H9 (cell line): ENCODE measurements at regions not wholly inside any gene's neighbourhood (a gene's known extent, or its start where the extent isn't known, plus 50 kb on each side); places are given as distances from the start of the nearest gene placed in this dataset.
A peak's percentile ranks its signal among the peaks of the same experiment; 100 is the strongest.

Source experiments
- DNase-seq: peaks from one replicate; pipeline ENCODE4 v3.0.0-alpha.2; 2017
- H2AFZ ChIP-seq: one replicate; pipeline ENCODE4 v1.6.1; 2013; ENCODE audit warnings: mild to moderate bottlenecking, low read length, control low read depth, moderate library complexity
- H2AK5ac ChIP-seq: 2 replicates; pipeline ENCODE4 v1.6.1; 2013; ENCODE audit warnings: low read length, control low read depth, mixed read lengths; ENCODE audit not compliant: insufficient read length
- H2BK120ac ChIP-seq: one replicate; pipeline ENCODE4 v1.6.1; 2013; ENCODE audit warnings: low read depth, mild to moderate bottlenecking, low read length, control low read depth, inconsistent platforms; ENCODE audit not compliant: poor library complexity, severe bottlenecking
- H2BK12ac ChIP-seq: 2 replicates; pipeline ENCODE4 v1.6.1; 2013; ENCODE audit warnings: low read length, control low read depth, mixed read lengths, low read depth; ENCODE audit not compliant: insufficient read length
- H2BK15ac ChIP-seq: 2 replicates; pipeline ENCODE4 v1.6.1; 2013; ENCODE audit warnings: low read depth, low read length, control low read depth
- H2BK20ac ChIP-seq: one replicate; pipeline ENCODE4 v1.6.1; 2013; ENCODE audit warnings: low read depth, mild to moderate bottlenecking, low read length, control low read depth, inconsistent platforms; ENCODE audit not compliant: poor library complexity, severe bottlenecking
- H2BK5ac ChIP-seq: 2 replicates; pipeline ENCODE4 v1.6.1; 2013; ENCODE audit warnings: low read length, control low read depth, mixed read lengths; ENCODE audit not compliant: insufficient read length
- H3K14ac ChIP-seq: 2 replicates; pipeline ENCODE4 v1.6.1; 2013; ENCODE audit warnings: low read length, control low read depth; ENCODE audit not compliant: insufficient read depth
- H3K18ac ChIP-seq: 2 replicates; pipeline ENCODE4 v1.6.1; 2013; ENCODE audit warnings: low read depth, mild to moderate bottlenecking, mixed read lengths, low read length, control low read depth; ENCODE audit not compliant: insufficient read length
- H3K23ac ChIP-seq: 2 replicates; pipeline ENCODE4 v1.6.1; 2013; ENCODE audit warnings: low read length, control low read depth, mixed read lengths, low read depth; ENCODE audit not compliant: insufficient read length
- H3K23me2 ChIP-seq: 2 replicates; pipeline ENCODE4 v1.6.1; 2013; ENCODE audit warnings: low read depth, mild to moderate bottlenecking, mixed read lengths, low read length, control low read depth; ENCODE audit not compliant: insufficient read length, poor library complexity, severe bottlenecking
- H3K27ac ChIP-seq: 2 replicates; pipeline ENCODE4 v1.5.1; 2013; ENCODE audit warnings: low read length, control low read depth, mixed read lengths, low read depth; ENCODE audit not compliant: insufficient read length
- H3K27me3 ChIP-seq: 2 replicates; pipeline ENCODE4 v1.6.1; 2013; ENCODE audit warnings: low read length, control low read depth, inconsistent platforms; ENCODE audit not compliant: insufficient read depth
- H3K4ac ChIP-seq: 2 replicates; pipeline ENCODE4 v1.6.1; 2013; ENCODE audit warnings: low read depth, mild to moderate bottlenecking, control low read depth, inconsistent platforms, low read length, moderate library complexity
- H3K4me1 ChIP-seq: 2 replicates; pipeline ENCODE4 v1.6.1; 2013; ENCODE audit warnings: low read length, control low read depth, inconsistent platforms; ENCODE audit not compliant: insufficient read depth
- H3K4me2 ChIP-seq: 2 replicates; pipeline ENCODE4 v1.6.1; 2013; ENCODE audit warnings: low read length, control low read depth, mixed read lengths; ENCODE audit not compliant: insufficient read length, insufficient read depth
- H3K56ac ChIP-seq: 2 replicates; pipeline ENCODE4 v1.6.1; 2013; ENCODE audit warnings: low read depth, mild to moderate bottlenecking, mixed read lengths, low read length, control low read depth; ENCODE audit not compliant: insufficient read length
- H3K79me1 ChIP-seq: 2 replicates; pipeline ENCODE4 v1.6.1; 2013; ENCODE audit warnings: low read depth, mild to moderate bottlenecking, moderate library complexity, low read length, control low read depth, inconsistent platforms; ENCODE audit not compliant: insufficient read depth, poor library complexity, severe bottlenecking
- H3K79me2 ChIP-seq: 2 replicates; pipeline ENCODE4 v1.6.1; 2013; ENCODE audit warnings: low read length, control low read depth, inconsistent platforms; ENCODE audit not compliant: insufficient read depth
- H3K9ac ChIP-seq: 2 replicates; pipeline ENCODE4 v1.6.1; 2013; ENCODE audit warnings: low read length, control low read depth, mixed read lengths; ENCODE audit not compliant: insufficient read length; ENCODE audit errors: extremely low read depth
- H3K9me3 ChIP-seq: one replicate; pipeline ENCODE4 v1.6.1; 2013; ENCODE audit warnings: low read depth, low read length, inconsistent platforms; ENCODE audit not compliant: control insufficient read depth
- H3T11ph ChIP-seq: one replicate; pipeline ENCODE4 v1.6.1; 2013; ENCODE audit warnings: mild to moderate bottlenecking, low read length, control low read depth, inconsistent platforms
- H4K20me1 ChIP-seq: one replicate; pipeline ENCODE4 v1.6.1; 2013; ENCODE audit not compliant: control insufficient read depth, insufficient read length, insufficient read depth
- H4K5ac ChIP-seq: 2 replicates; pipeline ENCODE4 v1.6.1; 2013; ENCODE audit warnings: low read depth, mild to moderate bottlenecking, mixed read lengths, low read length, control low read depth; ENCODE audit not compliant: insufficient read length
- H4K8ac ChIP-seq: replicated peaks from 2 replicates; pipeline ENCODE4 v1.6.1; 2013; ENCODE audit warnings: low read length, control low read depth, mixed read lengths, low read depth; ENCODE audit not compliant: insufficient read length
- H4K91ac ChIP-seq: 2 replicates; pipeline ENCODE4 v1.6.1; 2013; ENCODE audit warnings: low read depth, mild to moderate bottlenecking, moderate library complexity, mixed read lengths, low read length, control low read depth; ENCODE audit not compliant: insufficient read length
- H3K27ac Mint-ChIP-seq, 3 experiments: 2 replicates in 2 of 3; 3 replicates in 1 of 3; pipeline ENCODE4 v1.8.0; 2020 to 2021; ENCODE audit warnings: mixed read lengths in 3 of 3, mild to moderate bottlenecking in 1 of 3, moderate library complexity in 1 of 3
- H3K27me3 Mint-ChIP-seq: 2 replicates; pipeline ENCODE4 v1.8.0; 2021; ENCODE audit warnings: low read depth, mild to moderate bottlenecking, moderate library complexity, mixed read lengths
- H3K36me3 Mint-ChIP-seq, 3 experiments: 2 replicates in 2 of 3; 3 replicates in 1 of 3; pipeline ENCODE4 v1.8.0; 2020 to 2021; ENCODE audit warnings: low read depth in 3 of 3, mixed read lengths in 3 of 3; ENCODE audit not compliant: insufficient read depth in 1 of 3
- H3K4me1 Mint-ChIP-seq, 2 experiments: 2 replicates each; pipeline ENCODE4 v1.8.0; 2020; ENCODE audit warnings: mixed read lengths in 2 of 2
- H3K4me3 Mint-ChIP-seq, 2 experiments: 2 replicates in 1 of 2; 3 replicates in 1 of 2; pipeline ENCODE4 v1.8.0; 2020 to 2021; ENCODE audit warnings: mild to moderate bottlenecking in 2 of 2, mixed read lengths in 2 of 2, moderate library complexity in 1 of 2
- H3K9me3 Mint-ChIP-seq, 2 experiments: 2 replicates in 1 of 2; 3 replicates in 1 of 2; pipeline ENCODE4 v1.8.0; 2020; ENCODE audit warnings: mild to moderate bottlenecking in 2 of 2, mixed read lengths in 2 of 2, moderate library complexity in 1 of 2
- WGBS: extraction: QIAGEN DNeasy Blood & Tissue Kit; methylation state at CpG from one replicate; pipeline ENCODE4 v1.1.7; 2013; ENCODE audit warnings: missing lambda C conversion rate, low lambda C conversion rate, mixed read lengths; ENCODE audit not compliant: insufficient read length; ENCODE audit errors: extremely low coverage; 5-methylcytosine and 5-hydroxymethylcytosine counted together
- TF ChIP-seq, protein P1 (sequence below): fragments of 200-600 bp; sonication (generic); conservative IDR thresholded peaks from 3 replicates; pipeline ENCODE4 v1.8.0; 2021; ENCODE audit warnings: antibody characterized with exemption, mild to moderate bottlenecking

GRCh38 chr14:101407328-101407727 lies 154.0 kb upstream of the DIO3 start:
- Histone ChIP-seq H3K27ac (no peak overlapping the region), H2BK120ac (no peak overlapping the region), H4K91ac (no peak overlapping the region), H3K4me1 (no peaks in the 10 kb centered on the region), H2BK20ac (no peak overlapping the region), H3K79me1 (no peaks in the 10 kb centered on the region), H3K56ac (no peak overlapping the region), H4K20me1 (no peaks in the 10 kb centered on the region), H3K4ac (no peak overlapping the region), H3K9ac (no peak overlapping the region), H3K4me2 (no peak overlapping the region), H3T11ph (no peak overlapping the region), H3K9me3 (no peaks in the 10 kb centered on the region), H3K23me2 (no peaks in the 10 kb centered on the region), H3K14ac (no peak overlapping the region), H2BK15ac (no peak overlapping the region), H2AK5ac (no peak overlapping the region), H2AFZ (no peak overlapping the region), H2BK5ac (no peak overlapping the region), H3K79me2 (no peaks in the 10 kb centered on the region), H2BK12ac (no peak overlapping the region), H3K27me3 (no peaks in the 10 kb centered on the region), H3K23ac (no peak overlapping the region), H3K18ac (no peak overlapping the region), H4K8ac (no peak overlapping the region), H4K5ac (no peak overlapping the region)
- no peak overlapping the region for H3K4me3 Mint-ChIP-seq
- no CpG with 5 or more reads among the region's 8 CpGs for WGBS
- peaks cover 26 to 29% of the 10 kb centered on the region in 2 experiments for H3K4me1 Mint-ChIP-seq
- H3K36me3 Mint-ChIP-seq = no peaks in the 10 kb centered on the region
- H3K27me3 Mint-ChIP-seq = peaks cover 17% of the 10 kb centered on the region
- TF ChIP-seq, protein P1, sequence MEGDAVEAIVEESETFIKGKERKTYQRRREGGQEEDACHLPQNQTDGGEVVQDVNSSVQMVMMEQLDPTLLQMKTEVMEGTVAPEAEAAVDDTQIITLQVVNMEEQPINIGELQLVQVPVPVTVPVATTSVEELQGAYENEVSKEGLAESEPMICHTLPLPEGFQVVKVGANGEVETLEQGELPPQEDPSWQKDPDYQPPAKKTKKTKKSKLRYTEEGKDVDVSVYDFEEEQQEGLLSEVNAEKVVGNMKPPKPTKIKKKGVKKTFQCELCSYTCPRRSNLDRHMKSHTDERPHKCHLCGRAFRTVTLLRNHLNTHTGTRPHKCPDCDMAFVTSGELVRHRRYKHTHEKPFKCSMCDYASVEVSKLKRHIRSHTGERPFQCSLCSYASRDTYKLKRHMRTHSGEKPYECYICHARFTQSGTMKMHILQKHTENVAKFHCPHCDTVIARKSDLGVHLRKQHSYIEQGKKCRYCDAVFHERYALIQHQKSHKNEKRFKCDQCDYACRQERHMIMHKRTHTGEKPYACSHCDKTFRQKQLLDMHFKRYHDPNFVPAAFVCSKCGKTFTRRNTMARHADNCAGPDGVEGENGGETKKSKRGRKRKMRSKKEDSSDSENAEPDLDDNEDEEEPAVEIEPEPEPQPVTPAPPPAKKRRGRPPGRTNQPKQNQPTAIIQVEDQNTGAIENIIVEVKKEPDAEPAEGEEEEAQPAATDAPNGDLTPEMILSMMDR = no peak
- H3K27ac Mint-ChIP-seq = peak overlapping the region in 1 of 3 experiments; percentile 18; a peak in 3 of 7 replicates
- DNase-seq = no peak
- H3K9me3 Mint-ChIP-seq = 0 out of 5 replicates have a peak, but pooled peaks cover 0 to 2% of the 10 kb centered on the region in 2 experiments
